ENCODE measurements at regions not wholly inside any gene's neighbourhood (a gene's known extent, or its start where the extent isn't known, plus 50 kb on each side); places are given as distances from the start of the nearest gene placed in this dataset.

DNA sequence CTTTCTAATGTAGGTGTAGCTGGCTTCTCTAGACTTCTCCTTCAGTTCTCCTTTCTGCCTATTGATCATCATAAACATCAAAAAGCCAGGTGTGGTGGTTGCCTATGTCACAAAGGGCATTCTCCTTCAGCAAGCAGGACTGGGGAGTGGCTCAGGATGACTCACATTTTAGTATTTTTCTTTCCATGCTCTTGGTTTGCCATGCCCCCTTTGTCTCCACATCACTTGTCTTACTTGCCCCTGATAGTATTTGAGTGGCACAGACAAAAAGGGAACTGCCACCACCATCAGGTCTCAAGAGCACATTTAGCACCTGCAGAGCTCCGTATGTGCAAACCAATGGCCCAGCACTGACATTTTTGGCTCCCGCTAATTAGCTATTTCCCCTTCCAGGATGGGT lies 698.8 kb downstream of the DHX35 start:
- no peaks in the 10 kb centered on the region for H3K4me1 ChIP-seq (ENCODE audit: insufficient read depth, low read length)
- H3K9me3 ChIP-seq (ENCODE audit: low read depth, low read length) = no peaks in the 10 kb centered on the region
- H3K4me3 ChIP-seq (ENCODE audit: low read length) = no peak overlapping the region
- H3K27me3 ChIP-seq (ENCODE audit: insufficient read depth, low read length) = no peaks in the 10 kb centered on the region

DNA sequence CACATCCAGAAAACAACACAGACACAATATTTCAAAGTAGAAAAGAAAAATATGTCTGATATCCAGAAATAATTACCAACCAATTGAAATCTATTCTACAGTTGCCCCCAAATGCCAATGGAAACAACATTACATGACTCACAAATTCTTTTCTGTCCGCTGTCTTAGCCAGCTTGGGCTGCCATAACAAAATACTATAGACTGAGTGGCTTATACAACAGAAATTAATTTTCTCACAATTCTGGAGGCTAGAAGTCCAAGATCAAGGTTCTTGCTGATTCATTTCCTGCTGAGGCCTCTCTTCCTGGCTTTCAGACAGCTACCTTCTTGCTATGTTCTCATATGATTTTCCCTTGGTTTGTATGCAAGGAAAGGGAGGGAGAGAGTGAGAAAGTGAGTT lies 698.1 kb downstream of the DHX35 start:
- Histone ChIP-seq H3K27me3 (ENCODE audit: insufficient read depth, low read length) (no peaks in the 10 kb centered on the region), H3K4me1 (ENCODE audit: insufficient read depth, low read length) (no peaks in the 10 kb centered on the region), H3K4me3 (ENCODE audit: low read length) (no peak overlapping the region), H3K9me3 (ENCODE audit: low read depth, low read length) (no peaks in the 10 kb centered on the region)

DNA sequence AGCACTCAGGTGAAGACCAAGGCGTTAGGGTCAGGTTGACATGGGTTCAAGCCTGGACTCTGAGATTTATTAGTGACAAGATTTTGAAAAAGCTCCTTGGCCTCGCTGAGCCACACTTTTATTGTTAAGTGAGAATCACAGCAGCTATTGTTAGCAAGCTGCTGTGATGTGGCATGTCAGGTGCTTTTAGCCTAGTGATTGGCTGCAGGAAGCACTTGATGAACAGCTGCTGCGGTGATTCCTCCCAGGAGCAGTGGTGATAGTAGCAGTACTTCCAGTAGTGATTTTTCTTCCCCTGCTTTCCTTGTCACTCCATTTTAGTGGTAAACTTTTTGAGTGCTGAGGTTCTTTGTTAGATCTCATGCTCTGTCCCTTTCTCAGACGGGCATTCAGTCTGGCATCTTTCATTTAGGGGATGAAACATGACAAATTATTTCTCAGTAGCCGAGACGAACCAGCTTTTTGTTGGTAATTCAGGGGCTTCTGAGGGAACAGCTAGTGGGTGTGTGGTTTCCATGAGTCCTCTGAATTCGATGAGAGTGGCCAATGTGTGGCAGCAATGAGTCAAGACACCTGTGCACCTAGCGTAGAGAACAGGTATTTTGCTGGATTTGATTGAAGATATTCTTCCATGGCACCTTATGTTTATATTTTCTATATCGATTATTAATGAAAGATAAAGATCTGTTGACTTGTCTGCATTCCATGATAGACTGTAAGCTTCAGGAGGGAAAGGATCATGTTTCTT lies 696.7 kb downstream of the DHX35 start:
- no peaks in the 10 kb centered on the region for H3K9me3 ChIP-seq (ENCODE audit: low read depth, low read length)
- H3K4me1 ChIP-seq (ENCODE audit: insufficient read depth, low read length) = no peaks in the 10 kb centered on the region
- no peaks in the 10 kb centered on the region for H3K27me3 ChIP-seq (ENCODE audit: insufficient read depth, low read length)
- H3K4me3 ChIP-seq (ENCODE audit: low read length) = no peak overlapping the region

DNA sequence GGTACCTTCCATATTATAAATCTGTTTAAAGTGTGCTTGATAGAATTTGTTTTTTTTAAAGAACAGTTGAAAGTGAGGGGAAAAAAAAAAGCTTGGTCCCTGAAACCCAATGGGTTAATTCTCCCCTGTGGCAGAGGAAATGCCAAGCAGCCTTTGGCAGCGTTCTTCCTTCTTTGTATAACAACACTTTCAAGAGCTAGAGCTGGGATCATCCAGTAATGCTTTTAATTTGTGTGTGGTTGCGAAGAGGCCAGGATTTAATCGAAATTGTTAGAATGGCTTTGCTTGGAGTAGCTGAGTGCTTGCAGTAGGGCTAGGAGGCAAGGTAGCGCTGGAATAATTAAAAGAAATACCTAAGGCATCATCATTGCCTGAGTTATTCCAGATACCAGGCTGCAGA lies 692.0 kb downstream of the DHX35 start:
- no peaks in the 10 kb centered on the region for H3K4me1 ChIP-seq (ENCODE audit: insufficient read depth, low read length)
- H3K9me3 ChIP-seq (ENCODE audit: low read depth, low read length) = no peaks in the 10 kb centered on the region
- H3K27me3 ChIP-seq (ENCODE audit: insufficient read depth, low read length) = no peaks in the 10 kb centered on the region
- no peak overlapping the region for H3K4me3 ChIP-seq (ENCODE audit: low read length)

DNA sequence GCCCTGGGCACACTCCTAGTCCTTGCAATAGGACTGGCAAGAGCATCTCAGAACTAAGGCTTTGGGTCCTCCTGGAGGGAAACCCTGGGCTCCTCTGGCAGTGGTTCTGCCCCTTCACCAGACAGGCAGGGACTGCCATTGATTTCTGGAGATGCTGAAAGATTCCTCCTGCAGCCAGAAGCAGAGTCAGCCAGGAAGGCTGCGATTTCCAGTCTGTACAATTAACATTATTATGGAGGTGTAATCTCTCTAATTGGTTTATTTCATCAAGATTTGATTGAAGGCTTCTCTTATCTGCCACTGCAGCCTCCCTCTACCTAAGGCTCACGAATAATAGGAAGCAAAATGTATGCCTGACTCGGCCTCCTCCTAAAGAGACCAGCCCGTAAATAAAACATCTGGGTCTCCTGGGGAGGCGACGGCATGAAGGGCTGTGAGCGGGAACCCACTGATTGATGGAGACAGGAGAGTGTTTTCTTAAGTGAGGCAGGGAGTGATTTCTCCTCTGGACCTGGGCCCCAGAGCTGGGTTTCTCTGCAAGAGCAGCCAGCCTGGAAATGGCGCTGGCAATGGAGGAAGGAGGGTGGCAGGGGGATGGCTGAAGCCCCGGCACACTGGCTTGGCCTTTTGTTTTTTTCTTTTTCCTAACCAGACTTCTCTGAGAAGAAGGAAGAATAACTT lies 689.6 kb downstream of the DHX35 start:
- no peaks in the 10 kb centered on the region for H3K4me1 ChIP-seq (ENCODE audit: insufficient read depth, low read length)
- no peaks in the 10 kb centered on the region for H3K27me3 ChIP-seq (ENCODE audit: insufficient read depth, low read length)
- H3K4me3 ChIP-seq (ENCODE audit: low read length) = no peak overlapping the region
- no peaks in the 10 kb centered on the region for H3K9me3 ChIP-seq (ENCODE audit: low read depth, low read length)

DNA sequence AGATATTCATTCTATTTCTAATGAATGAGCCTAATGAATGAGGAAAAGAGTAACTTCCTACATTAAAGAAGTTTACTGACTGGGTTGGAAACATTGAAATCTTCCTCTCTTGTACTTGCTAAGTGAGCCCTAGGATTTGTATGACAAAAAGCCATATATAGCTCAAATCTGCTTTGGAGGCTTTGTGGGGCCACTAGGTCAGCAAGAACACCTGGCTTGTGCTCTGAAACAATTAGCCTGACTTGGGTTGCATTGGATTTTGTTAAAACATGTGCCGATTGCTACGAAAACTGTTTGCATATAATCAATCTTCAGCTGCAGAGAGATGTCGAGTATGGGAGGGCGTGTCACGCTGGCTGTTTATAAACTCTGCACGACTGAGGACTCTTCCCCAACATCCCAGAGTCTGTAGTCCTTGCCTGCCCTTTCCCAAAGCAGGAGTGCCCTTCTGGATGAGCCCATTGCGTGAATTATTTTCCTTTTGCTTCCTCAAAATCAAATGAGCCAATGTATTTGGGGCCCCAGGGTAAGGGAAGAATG lies 684.8 kb downstream of the DHX35 start:
- H3K9me3 ChIP-seq (ENCODE audit: low read depth, low read length) = no peaks in the 10 kb centered on the region
- H3K4me3 ChIP-seq (ENCODE audit: low read length) = no peak overlapping the region
- no peaks in the 10 kb centered on the region for H3K4me1 ChIP-seq (ENCODE audit: insufficient read depth, low read length)
- H3K27me3 ChIP-seq (ENCODE audit: insufficient read depth, low read length) = no peaks in the 10 kb centered on the region

DNA sequence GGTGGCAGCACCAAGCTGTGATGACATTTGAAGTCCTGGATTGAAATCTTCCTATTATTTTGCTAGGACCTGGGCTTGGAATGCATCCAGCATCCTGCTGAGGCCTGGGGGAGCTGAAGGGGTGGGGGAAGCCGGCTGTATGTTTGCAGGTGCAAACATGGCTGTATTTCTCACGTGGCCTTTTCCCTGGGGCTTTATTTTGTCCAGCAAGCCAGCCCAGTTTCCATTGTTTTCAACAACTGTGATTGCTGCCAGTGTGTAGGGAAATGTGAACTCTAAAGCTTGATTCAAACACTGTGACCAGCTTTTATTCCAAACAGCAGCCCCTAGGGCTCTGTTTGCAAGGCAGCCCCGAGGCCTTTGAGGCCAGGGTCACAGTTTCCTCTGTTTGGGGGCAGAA lies 683.0 kb downstream of the DHX35 start:
- Histone ChIP-seq H3K4me3 (ENCODE audit: low read length) (no peak overlapping the region), H3K27me3 (ENCODE audit: insufficient read depth, low read length) (no peaks in the 10 kb centered on the region), H3K4me1 (ENCODE audit: insufficient read depth, low read length) (no peaks in the 10 kb centered on the region), H3K9me3 (ENCODE audit: low read depth, low read length) (no peaks in the 10 kb centered on the region)

DNA sequence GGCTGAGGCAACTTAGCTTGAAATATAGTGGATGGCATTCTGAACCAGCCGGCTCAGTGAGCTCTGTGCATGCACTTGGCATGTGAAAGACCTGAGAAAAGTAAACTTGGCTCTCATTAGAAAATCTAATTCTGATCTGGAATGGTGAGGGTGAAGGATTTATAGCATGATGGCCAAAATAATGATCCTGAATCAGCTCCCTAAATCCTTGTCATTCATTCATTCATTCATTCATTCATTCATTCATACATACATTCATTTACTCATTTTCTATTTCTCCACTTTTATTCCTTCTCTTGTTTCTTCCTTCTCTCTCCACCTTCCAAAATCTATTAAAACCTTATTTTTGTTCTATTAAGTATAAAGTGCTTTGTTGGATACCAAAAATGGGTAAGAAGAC lies 681.1 kb downstream of the DHX35 start:
- no peaks in the 10 kb centered on the region for H3K9me3 ChIP-seq (ENCODE audit: low read depth, low read length)
- H3K4me3 ChIP-seq (ENCODE audit: low read length) = no peak overlapping the region
- no peaks in the 10 kb centered on the region for H3K27me3 ChIP-seq (ENCODE audit: insufficient read depth, low read length)
- no peaks in the 10 kb centered on the region for H3K4me1 ChIP-seq (ENCODE audit: insufficient read depth, low read length)

DNA sequence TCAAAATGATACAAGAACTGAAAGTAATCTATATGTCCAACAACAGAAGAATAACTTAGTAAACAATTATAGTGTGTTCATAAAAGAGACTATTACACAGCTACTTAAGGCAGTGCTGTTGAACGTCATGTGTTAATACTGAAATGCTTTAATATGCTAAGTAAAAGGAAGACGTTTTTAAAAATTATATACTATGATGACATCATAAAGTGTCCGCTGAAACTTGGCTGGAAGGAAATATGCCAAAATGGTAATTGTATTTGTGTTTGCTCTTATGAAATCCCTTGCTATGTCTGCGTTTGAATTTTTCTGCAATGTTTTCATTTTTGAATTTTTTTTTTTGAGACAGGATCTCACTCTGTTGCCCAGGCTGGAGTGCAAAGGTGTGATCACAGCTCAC lies 679.3 kb downstream of the DHX35 start:
- Histone ChIP-seq H3K27me3 (ENCODE audit: insufficient read depth, low read length) (no peaks in the 10 kb centered on the region), H3K4me1 (ENCODE audit: insufficient read depth, low read length) (no peaks in the 10 kb centered on the region), H3K4me3 (ENCODE audit: low read length) (no peak overlapping the region)

DNA sequence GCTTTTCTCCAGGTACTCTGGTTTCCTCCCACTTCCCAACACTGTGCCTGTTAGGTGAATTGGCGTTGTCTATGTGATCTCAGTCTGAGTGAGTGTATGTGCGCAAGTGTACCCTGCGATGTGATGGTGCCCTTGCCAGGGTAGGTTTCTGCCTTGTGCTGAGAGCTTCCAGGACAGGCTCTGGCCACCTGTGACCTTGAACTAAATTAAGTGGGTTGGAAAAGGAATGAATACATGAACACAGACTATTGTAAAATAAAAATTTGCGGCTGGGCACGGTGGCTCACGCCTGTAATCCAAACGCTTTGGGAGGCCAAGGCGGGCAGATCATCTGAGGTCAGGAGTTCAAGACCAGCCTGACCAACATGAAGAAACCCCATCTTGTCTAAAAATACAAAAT lies 678.0 kb downstream of the DHX35 start:
- H3K4me3 ChIP-seq (ENCODE audit: low read length) = no peak overlapping the region
- H3K27me3 ChIP-seq (ENCODE audit: insufficient read depth, low read length) = no peaks in the 10 kb centered on the region
- no peaks in the 10 kb centered on the region for H3K4me1 ChIP-seq (ENCODE audit: insufficient read depth, low read length)
- H3K9me3 ChIP-seq (ENCODE audit: low read depth, low read length) = no peaks in the 10 kb centered on the region

More for the DNA sequence above, 679.3 kb downstream of the DHX35 start:
- no peaks in the 10 kb centered on the region for H3K9me3 ChIP-seq (ENCODE audit: low read depth, low read length)

DNA sequence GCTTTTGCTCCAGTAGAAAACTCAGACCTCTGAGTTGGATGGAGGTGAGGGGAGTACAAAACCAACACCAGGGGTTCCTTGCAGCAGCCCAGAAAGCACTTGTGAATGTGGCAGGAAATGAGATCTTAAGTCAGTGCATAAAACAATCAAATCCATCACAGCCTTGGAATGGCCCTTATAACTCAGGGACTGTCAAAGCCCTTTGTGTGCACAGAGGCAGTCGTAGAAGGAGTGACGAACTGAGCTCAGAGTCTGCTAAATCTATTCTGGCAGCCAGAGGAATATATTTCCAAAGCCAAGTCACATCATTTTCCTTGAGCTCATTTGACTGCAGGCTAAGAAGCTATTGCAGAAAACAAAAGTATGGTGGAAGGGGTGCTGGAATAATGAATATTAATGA lies 676.6 kb downstream of the DHX35 start:
- H3K9me3 ChIP-seq (ENCODE audit: low read depth, low read length) = no peaks in the 10 kb centered on the region
- H3K27me3 ChIP-seq (ENCODE audit: insufficient read depth, low read length) = no peaks in the 10 kb centered on the region
- H3K4me3 ChIP-seq (ENCODE audit: low read length) = no peak overlapping the region
- H3K4me1 ChIP-seq (ENCODE audit: insufficient read depth, low read length) = no peaks in the 10 kb centered on the region

DNA sequence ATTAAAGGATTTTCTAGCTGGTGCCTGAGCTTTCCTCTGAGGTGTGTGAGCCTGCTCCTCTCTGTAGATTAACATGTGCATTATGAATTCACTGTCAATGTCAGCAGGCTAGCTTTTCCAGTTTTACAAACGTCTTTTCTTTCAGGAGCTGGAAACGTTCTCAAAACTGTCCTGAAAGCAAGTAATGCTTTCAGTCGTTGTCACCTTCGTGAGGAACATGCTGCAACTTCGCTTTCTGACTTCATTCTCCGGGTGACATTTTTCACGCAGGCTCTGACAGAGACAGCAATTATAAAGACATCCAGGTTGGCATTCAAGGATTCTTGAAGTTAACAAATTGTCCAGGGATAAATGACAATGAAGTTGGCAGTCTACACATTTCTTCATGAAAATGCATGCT lies 671.5 kb downstream of the DHX35 start:
- Histone ChIP-seq H3K4me3 (ENCODE audit: low read length) (no peak overlapping the region), H3K9me3 (ENCODE audit: low read depth, low read length) (no peaks in the 10 kb centered on the region), H3K27me3 (ENCODE audit: insufficient read depth, low read length) (no peaks in the 10 kb centered on the region), H3K4me1 (ENCODE audit: insufficient read depth, low read length) (no peaks in the 10 kb centered on the region)

DNA sequence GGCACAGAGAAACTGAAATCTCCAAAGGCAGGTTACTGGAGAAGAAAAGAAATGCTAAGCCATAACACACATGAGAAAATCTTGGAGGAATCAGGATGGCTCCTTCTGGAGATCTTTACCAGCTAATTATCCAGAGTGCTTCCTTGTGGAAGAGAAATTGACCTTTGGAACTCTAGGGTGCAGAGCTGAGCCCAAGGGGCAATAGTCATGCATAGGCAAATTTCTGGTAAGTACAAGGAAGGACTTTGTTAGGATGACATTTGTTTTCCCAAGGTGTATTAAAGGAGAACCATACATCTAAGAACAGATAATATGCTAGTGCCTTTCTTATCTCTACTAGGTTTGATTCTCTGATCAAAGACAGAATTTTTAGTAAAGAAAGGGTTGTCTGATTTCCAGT lies 670.6 kb downstream of the DHX35 start:
- no peak overlapping the region for H3K4me3 ChIP-seq (ENCODE audit: low read length)
- H3K4me1 ChIP-seq (ENCODE audit: insufficient read depth, low read length) = no peaks in the 10 kb centered on the region
- H3K9me3 ChIP-seq (ENCODE audit: low read depth, low read length) = no peaks in the 10 kb centered on the region
- no peaks in the 10 kb centered on the region for H3K27me3 ChIP-seq (ENCODE audit: insufficient read depth, low read length)

DNA sequence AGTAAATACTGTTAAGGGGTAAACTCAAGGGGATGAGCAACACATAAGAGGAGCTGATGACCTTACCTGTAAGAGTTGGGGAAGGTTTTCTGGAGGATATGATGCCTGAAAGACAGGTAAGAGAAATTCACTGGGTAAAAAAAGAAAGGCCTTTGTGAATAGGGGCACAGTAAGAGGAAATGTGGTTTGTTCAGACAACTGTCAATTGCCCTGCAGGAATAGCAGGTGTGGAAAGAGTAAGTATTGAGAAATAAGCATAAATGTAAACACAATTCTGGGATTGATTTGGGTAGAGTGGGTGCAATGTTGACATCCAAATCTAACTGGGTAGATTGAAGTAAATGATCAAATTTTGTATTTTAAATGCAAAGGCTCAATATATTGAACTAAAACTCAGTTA lies 670.0 kb downstream of the DHX35 start:
- Histone ChIP-seq H3K9me3 (ENCODE audit: low read depth, low read length) (no peaks in the 10 kb centered on the region), H3K4me3 (ENCODE audit: low read length) (no peak overlapping the region), H3K4me1 (ENCODE audit: insufficient read depth, low read length) (no peaks in the 10 kb centered on the region), H3K27me3 (ENCODE audit: insufficient read depth, low read length) (no peaks in the 10 kb centered on the region)

DNA sequence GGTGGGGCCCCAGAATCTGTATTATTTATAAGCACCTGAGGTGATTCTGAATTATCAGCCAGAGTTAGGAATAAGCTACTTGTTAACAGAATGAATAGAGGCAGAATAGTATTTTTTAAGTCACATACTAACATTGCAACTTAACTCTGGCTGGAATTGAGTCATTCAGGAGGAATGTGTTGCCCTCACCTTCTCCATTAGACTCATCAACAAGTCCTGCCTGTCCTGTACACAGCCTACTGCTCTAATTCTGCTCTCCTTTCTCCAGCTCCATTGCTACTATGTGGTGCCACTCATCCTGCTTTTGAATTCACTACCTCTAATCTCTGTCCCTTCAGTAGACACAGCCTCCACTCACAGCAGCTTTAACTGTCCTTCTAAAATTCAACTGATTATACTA lies 669.4 kb downstream of the DHX35 start:
- H3K4me1 ChIP-seq (ENCODE audit: insufficient read depth, low read length) = no peaks in the 10 kb centered on the region
- H3K27me3 ChIP-seq (ENCODE audit: insufficient read depth, low read length) = no peaks in the 10 kb centered on the region
- H3K4me3 ChIP-seq (ENCODE audit: low read length) = no peak overlapping the region
- no peaks in the 10 kb centered on the region for H3K9me3 ChIP-seq (ENCODE audit: low read depth, low read length)
